PC-3 (cell line): ENCODE measurements at regions not wholly inside any gene's neighbourhood (a gene's known extent, or its start where the extent isn't known, plus 50 kb on each side); places are given as distances from the start of the nearest gene placed in this dataset.

Experiments used
- CTCF ChIP-seq: fragments of 300-600 bp; sonication (generic); conservative IDR thresholded peaks from 2 replicates; pipeline ENCODE4 v1.5.1; 2017; ENCODE audit warnings: antibody characterized with exemption, low read depth, mild to moderate bottlenecking, low read length
- EZH2 ChIP-seq: fragments of 300-600 bp; sonication (generic); IDR thresholded peaks from one replicate; pipeline ENCODE4 v1.6.1; 2017; ENCODE audit warnings: antibody characterized with exemption, mild to moderate bottlenecking, low read length; ENCODE audit not compliant: unreplicated experiment
- EZH2phosphoT487 ChIP-seq: fragments of 300-600 bp; sonication (generic); IDR thresholded peaks from 2 replicates; pipeline ENCODE4 v1.6.1; 2018; ENCODE audit warnings: mild to moderate bottlenecking, antibody characterized with exemption, low read length, borderline replicate concordance

- no peak for TF ChIP-seq CTCF
- TF ChIP-seq EZH2: no peak
- no peak for TF ChIP-seq EZH2phosphoT487
These were observed 92.5 kb upstream of the VEGFC start for GRCh38 chr4:176885224-176885623.
